ENCODE measurements at regions not wholly inside any gene's neighbourhood (a gene's known extent, or its start where the extent isn't known, plus 50 kb on each side); places are given as distances from the start of the nearest gene placed in this dataset.

DNA sequence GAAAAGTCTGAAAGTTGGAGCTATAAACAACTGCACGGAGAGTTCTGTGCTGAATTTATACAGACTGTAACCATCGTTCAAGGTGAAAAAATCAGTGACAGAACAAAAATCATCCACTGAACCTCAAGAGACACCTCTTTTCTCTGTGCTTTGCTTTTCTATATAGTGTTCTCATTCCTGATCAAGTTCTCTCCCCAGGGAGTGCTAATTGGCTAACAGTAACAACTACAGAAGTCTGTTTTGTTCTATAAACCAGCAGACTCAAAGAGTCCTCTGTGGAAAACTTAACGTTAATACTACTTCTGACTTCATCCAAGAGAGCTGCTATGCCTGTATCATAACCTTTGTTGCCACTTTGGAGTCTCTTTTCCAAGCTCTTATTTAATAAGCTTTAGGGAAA is 1388.3 kb upstream of the C9orf72 start:
- Histone ChIP-seq H3K4me1 (no peaks in the 10 kb centered on the region), H3K27ac (no peak overlapping the region), H3K36me3 (no peaks in the 10 kb centered on the region), H3K27me3 (no peaks in the 10 kb centered on the region), H3K4me3 (no peak overlapping the region), H3K4me2 (no peak overlapping the region), H3F3A (ENCODE audit: low read depth) (no peaks in the 10 kb centered on the region), H3K9me3 (ENCODE audit: low read depth) (no peaks in the 10 kb centered on the region), H4K20me1 (ENCODE audit: low read depth) (no peaks in the 10 kb centered on the region), H3K79me2 (ENCODE audit: low read depth) (no peaks in the 10 kb centered on the region), H3K9ac (no peak overlapping the region), H2AFZ (replicated peaks) (no peak overlapping the region)
- TF ChIP-seq EZH2phosphoT487 (IDR thresholded peaks at IDR 0.05) = no peak
- no peak for TF ChIP-seq EZH2 (IDR thresholded peaks at IDR 0.05)
- no peaks in the 10 kb centered on the region for H3K27me3 Mint-ChIP-seq (ENCODE audit: insufficient read depth, low read depth)
- H3K4me1 Mint-ChIP-seq = no peaks in the 10 kb centered on the region
- H3K27ac Mint-ChIP-seq = no peak overlapping the region
- H3K36me3 Mint-ChIP-seq = no peaks in the 10 kb centered on the region
- DNase-seq (ENCODE audit: low spot score) = no peak
- H3K4me3 Mint-ChIP-seq = no peak overlapping the region
- H3K9me3 Mint-ChIP-seq = no peaks in the 10 kb centered on the region

DNA sequence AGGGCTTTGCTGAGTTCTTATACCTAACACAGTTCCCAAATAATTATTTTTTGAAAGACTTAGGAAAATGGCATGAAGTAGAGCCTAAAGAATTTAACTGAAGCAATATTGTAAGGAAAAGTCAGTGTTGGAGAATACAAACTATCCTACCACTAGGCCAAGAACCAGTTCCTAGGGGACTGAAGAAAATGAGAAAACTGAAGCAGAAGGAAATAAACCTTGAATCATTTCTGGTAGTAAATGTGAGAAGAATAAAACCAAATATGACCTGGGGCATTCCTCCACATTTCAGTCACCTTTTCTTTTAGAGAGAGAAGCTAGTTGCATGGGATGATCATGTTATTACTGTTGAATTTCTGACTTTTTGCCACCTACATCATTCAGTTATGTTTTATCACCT is 1393.9 kb upstream of the C9orf72 start:
- H3K27ac Mint-ChIP-seq = no peak overlapping the region

GRCh38 chr9:28970241-28970654 is 1397.0 kb upstream of the C9orf72 start:
- Histone ChIP-seq H3K27ac (no peak overlapping the region), H3K4me1 (no peaks in the 10 kb centered on the region), H2AFZ (replicated peaks) (no peak overlapping the region), H3F3A (ENCODE audit: low read depth) (no peaks in the 10 kb centered on the region), H3K4me2 (no peak overlapping the region), H3K27me3 (no peaks in the 10 kb centered on the region), H3K79me2 (ENCODE audit: low read depth) (no peaks in the 10 kb centered on the region), H3K9me3 (ENCODE audit: low read depth) (no peaks in the 10 kb centered on the region), H3K36me3 (no peaks in the 10 kb centered on the region), H3K4me3 (no peak overlapping the region), H3K9ac (no peak overlapping the region), H4K20me1 (ENCODE audit: low read depth) (no peaks in the 10 kb centered on the region)
- Mint-ChIP-seq H3K4me1 (no peaks in the 10 kb centered on the region), H3K4me3 (no peak overlapping the region), H3K36me3 (no peaks in the 10 kb centered on the region), H3K9me3 (no peaks in the 10 kb centered on the region), H3K27ac (no peak overlapping the region), H3K27me3 (ENCODE audit: insufficient read depth, low read depth) (no peaks in the 10 kb centered on the region)
- TF ChIP-seq, protein P1, sequence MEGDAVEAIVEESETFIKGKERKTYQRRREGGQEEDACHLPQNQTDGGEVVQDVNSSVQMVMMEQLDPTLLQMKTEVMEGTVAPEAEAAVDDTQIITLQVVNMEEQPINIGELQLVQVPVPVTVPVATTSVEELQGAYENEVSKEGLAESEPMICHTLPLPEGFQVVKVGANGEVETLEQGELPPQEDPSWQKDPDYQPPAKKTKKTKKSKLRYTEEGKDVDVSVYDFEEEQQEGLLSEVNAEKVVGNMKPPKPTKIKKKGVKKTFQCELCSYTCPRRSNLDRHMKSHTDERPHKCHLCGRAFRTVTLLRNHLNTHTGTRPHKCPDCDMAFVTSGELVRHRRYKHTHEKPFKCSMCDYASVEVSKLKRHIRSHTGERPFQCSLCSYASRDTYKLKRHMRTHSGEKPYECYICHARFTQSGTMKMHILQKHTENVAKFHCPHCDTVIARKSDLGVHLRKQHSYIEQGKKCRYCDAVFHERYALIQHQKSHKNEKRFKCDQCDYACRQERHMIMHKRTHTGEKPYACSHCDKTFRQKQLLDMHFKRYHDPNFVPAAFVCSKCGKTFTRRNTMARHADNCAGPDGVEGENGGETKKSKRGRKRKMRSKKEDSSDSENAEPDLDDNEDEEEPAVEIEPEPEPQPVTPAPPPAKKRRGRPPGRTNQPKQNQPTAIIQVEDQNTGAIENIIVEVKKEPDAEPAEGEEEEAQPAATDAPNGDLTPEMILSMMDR (IDR thresholded peaks at IDR 0.05) = no peak
- TF ChIP-seq EZH2phosphoT487 (IDR thresholded peaks at IDR 0.05) = no peak
- TF ChIP-seq EZH2 (IDR thresholded peaks at IDR 0.05) = no peak
- DNase-seq (ENCODE audit: low spot score) = no peak

More for the DNA sequence above, 1393.9 kb upstream of the C9orf72 start:
- no peak for DNase-seq (ENCODE audit: low spot score)
- no peaks in the 10 kb centered on the region for H3K27me3 ChIP-seq
- H3K79me2 ChIP-seq (ENCODE audit: low read depth) = no peaks in the 10 kb centered on the region
- no peaks in the 10 kb centered on the region for H4K20me1 ChIP-seq (ENCODE audit: low read depth)
- H3K4me3 Mint-ChIP-seq = no peak overlapping the region
- H2AFZ ChIP-seq (replicated peaks) = peak overlapping the region; percentile 23
- TF ChIP-seq EZH2phosphoT487 (IDR thresholded peaks at IDR 0.05) (no peak), EZH2 (IDR thresholded peaks at IDR 0.05) (no peak)
- TF ChIP-seq, protein P1 (IDR thresholded peaks at IDR 0.05) = no peak
- no peak overlapping the region for H3K4me2 ChIP-seq
- no peak overlapping the region for H3K27ac ChIP-seq
- no peaks in the 10 kb centered on the region for H3K4me1 ChIP-seq
- H3K4me1 Mint-ChIP-seq = no peaks in the 10 kb centered on the region
- H3K9me3 Mint-ChIP-seq = no peaks in the 10 kb centered on the region
- no peaks in the 10 kb centered on the region for H3K9me3 ChIP-seq (ENCODE audit: low read depth)
- no peaks in the 10 kb centered on the region for H3K36me3 ChIP-seq
- no peak overlapping the region for H3K4me3 ChIP-seq
- no peaks in the 10 kb centered on the region for H3F3A ChIP-seq (ENCODE audit: low read depth)
- no peaks in the 10 kb centered on the region for H3K27me3 Mint-ChIP-seq (ENCODE audit: insufficient read depth, low read depth)
- no peaks in the 10 kb centered on the region for H3K36me3 Mint-ChIP-seq
- no peak overlapping the region for H3K9ac ChIP-seq

DNA sequence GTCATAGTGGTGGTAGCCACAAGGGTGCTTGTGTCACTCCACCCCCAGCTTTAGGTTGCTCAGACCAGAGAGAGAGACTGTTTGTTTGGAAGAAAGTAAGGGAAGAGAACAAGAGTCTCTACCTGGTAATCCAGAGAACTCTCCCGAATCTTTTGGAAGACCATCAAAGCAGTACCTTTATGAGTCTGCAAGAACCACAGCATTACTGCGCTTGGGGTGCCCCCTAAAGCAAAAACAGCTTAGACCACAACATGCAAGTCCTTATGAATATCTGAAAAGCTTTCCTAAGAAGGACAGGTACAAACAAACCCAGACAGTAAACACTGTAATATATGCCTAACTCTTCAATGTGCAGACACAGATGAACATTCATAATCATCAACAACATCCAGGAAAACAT is 1398.6 kb upstream of the C9orf72 start:
- Histone ChIP-seq H4K20me1 (ENCODE audit: low read depth) (no peaks in the 10 kb centered on the region), H3K9me3 (ENCODE audit: low read depth) (no peaks in the 10 kb centered on the region), H3K4me3 (no peak overlapping the region), H3K4me1 (no peaks in the 10 kb centered on the region), H3K27ac (no peak overlapping the region), H3K79me2 (ENCODE audit: low read depth) (no peaks in the 10 kb centered on the region), H3K36me3 (no peaks in the 10 kb centered on the region), H3K4me2 (no peak overlapping the region), H2AFZ (replicated peaks) (no peak overlapping the region), H3F3A (ENCODE audit: low read depth) (no peaks in the 10 kb centered on the region), H3K27me3 (no peaks in the 10 kb centered on the region), H3K9ac (no peak overlapping the region)
- TF ChIP-seq, protein P1 (IDR thresholded peaks at IDR 0.05) = no peak
- no peak for TF ChIP-seq EZH2phosphoT487 (IDR thresholded peaks at IDR 0.05)
- TF ChIP-seq EZH2 (IDR thresholded peaks at IDR 0.05) = no peak
- Mint-ChIP-seq H3K27ac (no peak overlapping the region), H3K36me3 (no peaks in the 10 kb centered on the region), H3K4me3 (no peak overlapping the region), H3K4me1 (no peaks in the 10 kb centered on the region), H3K27me3 (ENCODE audit: insufficient read depth, low read depth) (no peaks in the 10 kb centered on the region), H3K9me3 (no peaks in the 10 kb centered on the region)
- no peak for DNase-seq (ENCODE audit: low spot score)

Measured in neural progenitor cell (in vitro differentiated cells).